GM21390 (cell line): ENCODE measurements at regions not wholly inside any gene's neighbourhood (a gene's known extent, or its start where the extent isn't known, plus 50 kb on each side); places are given as distances from the start of the nearest gene placed in this dataset.
"Not testable (repeated sequence)": the region's sequence is repeated elsewhere in the genome, so short reads cannot be mapped to it uniquely, and the experiment has no call there.

Experiments used
- ATAC-seq: cut with Tn5 transposase; IDR thresholded peaks from one replicate; pipeline ENCODE4 v1.9.1; 2021; ENCODE audit not compliant: unreplicated experiment

GRCh38 chr5:87185838-87186237, 81.8 kb upstream of the RASA1 start:
- no peak for ATAC-seq

- no peak for ATAC-seq
These were observed 79.3 kb upstream of the RASA1 start for GRCh38 chr5:87188391-87188790.

DNA sequence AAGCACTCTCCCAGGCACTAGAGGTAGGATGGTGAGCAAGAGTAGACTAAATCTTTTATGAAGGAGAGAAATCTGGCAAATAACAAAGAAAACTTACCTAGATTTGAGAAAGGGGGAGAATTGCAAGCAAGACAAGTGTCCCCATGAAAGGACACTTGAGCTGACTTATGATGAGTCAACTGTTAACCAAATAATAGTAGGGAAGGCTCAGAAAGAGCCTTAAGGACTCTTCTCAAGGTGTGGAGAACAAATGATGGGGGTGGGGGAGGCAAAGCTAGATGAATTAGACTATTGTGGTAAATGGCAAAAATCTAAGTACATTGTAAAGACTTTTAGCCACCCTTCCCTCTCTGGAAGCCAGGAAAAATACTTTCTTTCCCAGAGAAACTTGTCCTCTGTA, 77.6 kb upstream of the RASA1 start:
- no peak for ATAC-seq

- ATAC-seq = peak; percentile 69
These were observed 77.0 kb upstream of the RASA1 start for GRCh38 chr5:87190687-87191086.

DNA sequence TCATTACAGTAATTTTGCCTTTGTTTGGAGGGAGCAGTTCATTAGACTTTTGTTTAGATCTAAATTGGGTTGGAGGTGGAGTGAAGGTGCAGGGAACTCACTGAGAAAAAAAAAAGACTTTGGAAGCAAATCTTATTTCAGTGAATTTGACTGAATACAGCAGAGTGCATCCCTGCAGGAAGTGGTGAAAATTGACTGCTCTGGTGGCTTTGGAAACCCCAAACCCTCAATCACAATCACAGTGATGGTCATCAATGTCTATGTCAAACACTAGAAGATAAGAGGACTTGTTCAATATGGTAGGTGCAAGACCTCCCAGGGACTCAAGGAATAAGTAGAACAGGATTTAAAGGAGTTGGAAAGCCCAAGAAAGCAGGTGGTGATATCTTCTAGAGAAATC, 76.0 kb upstream of the RASA1 start:
- no peak for ATAC-seq

- peak; percentile 60 for ATAC-seq
These were observed 72.5 kb upstream of the RASA1 start for GRCh38 chr5:87195104-87195591.

GRCh38 chr5:87195616-87196015, 72.1 kb upstream of the RASA1 start:
- ATAC-seq = no peak

GRCh38 chr5:87198010-87198409, 69.7 kb upstream of the RASA1 start:
- no peak for ATAC-seq

- ATAC-seq = not testable (repeated sequence)
These were observed 68.4 kb upstream of the RASA1 start for GRCh38 chr5:87199246-87199645.

- ATAC-seq = not testable (repeated sequence)
These were observed 68.0 kb upstream of the RASA1 start for GRCh38 chr5:87199704-87200103.

GRCh38 chr5:87210076-87210475, 57.6 kb upstream of the RASA1 start:
- ATAC-seq = no peak

- peak; percentile 83 for ATAC-seq
These were observed 56.9 kb upstream of the RASA1 start for GRCh38 chr5:87210743-87211142.

- no peak for ATAC-seq
These were observed 56.0 kb upstream of the RASA1 start for GRCh38 chr5:87211676-87212075.

GRCh38 chr5:87212183-87212582, 55.5 kb upstream of the RASA1 start:
- not testable (repeated sequence) for ATAC-seq

DNA sequence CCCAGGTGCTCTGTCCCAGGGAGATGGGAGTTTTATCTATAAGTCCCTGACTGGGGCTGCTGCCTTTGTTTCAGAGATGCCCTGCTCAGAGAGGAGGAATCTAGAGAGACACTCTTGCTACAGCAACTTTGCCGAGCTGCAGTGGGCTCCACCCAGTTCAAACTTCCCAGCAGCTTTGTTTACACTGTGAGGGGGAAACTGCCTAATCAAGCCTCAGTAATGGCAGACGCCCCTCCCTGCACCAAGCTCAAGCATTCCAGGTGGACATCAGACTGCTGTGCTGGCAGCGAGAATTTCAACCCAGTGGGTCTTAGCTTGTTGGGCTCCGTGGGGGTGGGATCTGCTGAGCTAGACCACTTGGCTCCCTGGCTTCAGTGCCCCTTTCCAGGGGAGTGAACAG, 50.2 kb upstream of the RASA1 start:
- not testable (repeated sequence) for ATAC-seq
